22Rv1 (cell line): ENCODE measurements at regions not wholly inside any gene's neighbourhood (a gene's known extent, or its start where the extent isn't known, plus 50 kb on each side); places are given as distances from the start of the nearest gene placed in this dataset.

Experiments used
- CTCF ChIP-seq: fragments of 450-650 bp; IDR thresholded peaks from 2 replicates; pipeline ENCODE4 v1.5.1; 2017; ENCODE audit warnings: mild to moderate bottlenecking
- ZFX ChIP-seq: fragments of 450-650 bp; IDR thresholded peaks from 2 replicates; pipeline ENCODE4 v1.6.1; 2017; ENCODE audit warnings: antibody characterized with exemption, borderline replicate concordance

- no peak for TF ChIP-seq CTCF
- TF ChIP-seq ZFX = no peak
Observed at GRCh38 chr4:56732301-56732700, 51.2 kb upstream of the HOPX start.
